Neuronal stem cell (in vitro differentiated cells): ENCODE measurements at regions not wholly inside any gene's neighbourhood (a gene's known extent, or its start where the extent isn't known, plus 50 kb on each side); places are given as distances from the start of the nearest gene placed in this dataset.

ENCODE experiments used
- DNase-seq: peaks from one replicate; pipeline ENCODE4 v3.0.0-alpha.2; 2013; ENCODE audit warnings: low spot score
- H2AFZ ChIP-seq: one replicate; pipeline ENCODE4 v1.6.1; 2013; ENCODE audit warnings: mild to moderate bottlenecking, low read length, inconsistent platforms
- H2AK5ac ChIP-seq: 2 replicates; pipeline ENCODE4 v1.6.1; 2013; ENCODE audit warnings: low read depth, mild to moderate bottlenecking, inconsistent platforms, low read length, moderate library complexity, mixed read lengths
- H2BK120ac ChIP-seq: 2 replicates; pipeline ENCODE4 v1.6.1; 2013; ENCODE audit warnings: low read depth, mild to moderate bottlenecking, inconsistent platforms, low read length, moderate library complexity, mixed read lengths
- H2BK12ac ChIP-seq: one replicate; pipeline ENCODE4 v1.6.1; 2013; ENCODE audit warnings: low read length, inconsistent platforms
- H2BK15ac ChIP-seq: 2 replicates; pipeline ENCODE4 v1.6.1; 2013; ENCODE audit warnings: mild to moderate bottlenecking, low read length, inconsistent platforms, mixed read lengths
- H2BK5ac ChIP-seq: one replicate; pipeline ENCODE4 v1.6.1; 2013; ENCODE audit warnings: inconsistent platforms, mild to moderate bottlenecking, low read length, moderate library complexity
- H3K14ac ChIP-seq: one replicate; pipeline ENCODE4 v1.6.1; 2013; ENCODE audit warnings: low read length, inconsistent platforms
- H3K18ac ChIP-seq: 2 replicates; pipeline ENCODE4 v1.6.1; 2013; ENCODE audit warnings: low read length, inconsistent platforms
- H3K23ac ChIP-seq: 2 replicates; pipeline ENCODE4 v1.6.1; 2013; ENCODE audit warnings: low read depth, mild to moderate bottlenecking, mixed read lengths, low read length, inconsistent platforms; ENCODE audit not compliant: poor library complexity
- H3K27ac ChIP-seq: replicated peaks from 3 replicates; pipeline ENCODE4 v1.5.1; 2013; ENCODE audit warnings: low read length, inconsistent platforms
- H3K27me3 ChIP-seq, 3 experiments: 2 replicates each; pipeline ENCODE4 v1.6.1; 2013; ENCODE audit warnings: low read length in 3 of 3, mild to moderate bottlenecking in 2 of 3, inconsistent platforms in 1 of 3, low read depth in 1 of 3, mixed read lengths in 1 of 3, moderate library complexity in 1 of 3; ENCODE audit not compliant: control insufficient read depth in 3 of 3, insufficient read depth in 3 of 3
- H3K36me3 ChIP-seq, 2 donors: replicated peaks in 1 of 2; 2 replicates each; pipeline ENCODE4 v1.6.1; 2013; ENCODE audit warnings: low read length in 2 of 2; ENCODE audit not compliant: control insufficient read depth in 2 of 2, insufficient read depth in 2 of 2
- H3K4ac ChIP-seq: 2 replicates; pipeline ENCODE4 v1.6.1; 2013; ENCODE audit warnings: inconsistent platforms, mild to moderate bottlenecking, low read length, moderate library complexity
- H3K4me1 ChIP-seq, 2 donors: 1 replicate in 1 of 2; 2 replicates in 1 of 2; pipeline ENCODE4 v1.6.1; 2013; ENCODE audit warnings: low read length in 2 of 2, low read depth in 1 of 2; ENCODE audit not compliant: control insufficient read depth in 2 of 2, insufficient read depth in 1 of 2
- H3K4me2 ChIP-seq: one replicate; pipeline ENCODE4 v1.6.1; 2013; ENCODE audit warnings: mild to moderate bottlenecking, low read length, inconsistent platforms; ENCODE audit not compliant: insufficient read depth, poor library complexity, severe bottlenecking
- H3K4me3 ChIP-seq, 2 donors: 2 replicates each; pipeline ENCODE4 v1.5.1; 2013; ENCODE audit warnings: low read length in 2 of 2, mild to moderate bottlenecking in 2 of 2, inconsistent platforms in 1 of 2, moderate library complexity in 1 of 2
- H3K79me1 ChIP-seq: one replicate; pipeline ENCODE4 v1.6.1; 2013; ENCODE audit warnings: low read depth, mild to moderate bottlenecking, inconsistent platforms, low read length, moderate library complexity
- H3K9ac ChIP-seq: one replicate; pipeline ENCODE4 v1.6.1; 2013; ENCODE audit warnings: mild to moderate bottlenecking, low read depth, low read length, inconsistent platforms; ENCODE audit not compliant: poor library complexity
- H3K9me3 ChIP-seq, 2 donors: replicated peaks in 1 of 2; 2 replicates each; pipeline versions ENCODE3 to v1.6.1; 2013; ENCODE audit warnings: low read length in 2 of 2, mild to moderate bottlenecking in 2 of 2, inconsistent platforms in 1 of 2, low read depth in 1 of 2, mixed read lengths in 1 of 2, moderate library complexity in 1 of 2; ENCODE audit not compliant: control insufficient read depth in 2 of 2, insufficient read depth in 1 of 2
- H4K8ac ChIP-seq: one replicate; pipeline ENCODE4 v1.6.1; 2013; ENCODE audit warnings: low read depth, mild to moderate bottlenecking, inconsistent platforms, low read length, moderate library complexity
- H4K91ac ChIP-seq: one replicate; pipeline ENCODE4 v1.6.1; 2013; ENCODE audit warnings: low read length, low read depth, mild to moderate bottlenecking, inconsistent platforms; ENCODE audit not compliant: poor library complexity
- WGBS, 2 donors: extraction: QIAGEN DNeasy Blood & Tissue Kit; methylation state at CpG; one replicate each; pipeline ENCODE4 v1.1.7; 2013; ENCODE audit warnings: missing lambda C conversion rate in 2 of 2, mixed read lengths in 1 of 2; ENCODE audit not compliant: insufficient read length in 2 of 2, insufficient replicate concordance in 1 of 2; ENCODE audit errors: extremely low coverage in 2 of 2; 5-methylcytosine and 5-hydroxymethylcytosine counted together

DNA sequence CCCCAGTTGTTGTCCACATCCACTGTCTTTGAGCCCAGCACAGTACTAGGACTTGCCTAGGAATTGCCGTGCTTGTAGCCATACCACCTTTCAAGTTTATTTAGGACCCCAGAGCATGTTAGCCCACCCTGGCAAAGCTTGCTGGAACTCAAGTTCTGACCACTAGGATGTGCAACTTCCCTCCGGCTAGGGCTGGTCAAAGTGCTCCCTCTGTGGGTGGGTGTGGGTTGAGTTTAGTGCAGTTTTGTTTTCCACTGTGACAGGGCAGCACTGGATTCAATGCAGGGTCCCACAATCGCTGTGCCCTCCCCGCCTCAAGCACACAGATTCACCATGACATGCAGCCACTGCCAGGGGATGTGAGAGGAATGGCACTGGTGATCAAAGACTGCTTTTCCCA, 96.0 kb downstream of the RASGEF1B start:
- Histone ChIP-seq H2BK120ac (no peak overlapping the region), H2BK5ac (no peak overlapping the region), H4K8ac (no peak overlapping the region), H2AK5ac (no peak overlapping the region), H3K14ac (no peak overlapping the region), H2AFZ (no peak overlapping the region), H3K79me1 (no peaks in the 10 kb centered on the region), H3K23ac (no peak overlapping the region), H3K9ac (no peak overlapping the region), H3K36me3 (no peaks in the 10 kb centered on the region), H2BK15ac (no peak overlapping the region), H3K4me3 (no peak overlapping the region), H3K27ac (no peak overlapping the region), H3K27me3 (no peaks in the 10 kb centered on the region), H3K18ac (no peak overlapping the region), H4K91ac (no peak overlapping the region), H3K9me3 (no peaks in the 10 kb centered on the region), H3K4me2 (no peak overlapping the region), H3K4me1 (no peaks in the 10 kb centered on the region), H3K4ac (no peak overlapping the region), H2BK12ac (no peak overlapping the region)
- DNase-seq, result no peak
- no CpG with 5 or more reads among the region's 4 CpGs for WGBS, 2 donors

DNA sequence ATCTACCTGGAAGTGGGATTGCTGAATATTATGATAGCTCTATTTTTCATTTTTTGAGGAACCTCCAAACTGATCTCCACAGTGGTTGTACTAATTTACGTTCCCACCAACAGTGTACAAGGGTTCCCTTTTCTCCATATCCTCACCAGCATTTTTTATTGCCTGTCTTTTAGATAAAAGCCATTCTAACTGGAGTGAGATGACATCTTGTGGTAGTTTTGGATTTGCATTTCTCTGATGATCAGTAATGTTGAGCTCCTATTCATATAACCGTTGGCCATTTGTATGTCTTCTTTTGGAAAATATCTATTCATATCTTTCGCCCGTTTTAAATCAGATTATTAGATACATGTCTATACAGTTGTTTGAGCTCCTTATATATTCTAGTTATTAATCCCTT, 101.8 kb downstream of the RASGEF1B start:
- Histone ChIP-seq H3K27me3 (no peaks in the 10 kb centered on the region), H3K9ac (no peak overlapping the region), H2BK5ac (no peak overlapping the region)

GRCh38 chr4:81366779-81367178, 104.9 kb downstream of the RASGEF1B start:
- Histone ChIP-seq H4K91ac (no peak overlapping the region), H3K9ac (no peak overlapping the region), H2AK5ac (no peak overlapping the region), H3K4me2 (no peak overlapping the region), H3K14ac (no peak overlapping the region), H3K4me3 (no peak overlapping the region), H3K36me3 (no peaks in the 10 kb centered on the region), H2BK120ac (no peak overlapping the region), H3K79me1 (no peaks in the 10 kb centered on the region), H3K27ac (no peak overlapping the region), H3K27me3 (no peaks in the 10 kb centered on the region), H3K4me1 (no peaks in the 10 kb centered on the region), H4K8ac (no peak overlapping the region), H3K23ac (no peak overlapping the region), H3K18ac (no peak overlapping the region), H2BK12ac (no peak overlapping the region), H2AFZ (no peak overlapping the region), H3K4ac (no peak overlapping the region), H3K9me3 (no peaks in the 10 kb centered on the region), H2BK5ac (no peak overlapping the region), H2BK15ac (no peak overlapping the region)
- no peak for DNase-seq
- WGBS, 2 donors, result no CpG with 5 or more reads among the region's 4 CpGs

More for the DNA sequence above, 101.8 kb downstream of the RASGEF1B start:
- H3K9me3 ChIP-seq, result no peaks in the 10 kb centered on the region
- no peak overlapping the region for H3K4me2 ChIP-seq
- H2BK15ac ChIP-seq, result no peak overlapping the region
- H4K8ac ChIP-seq, result no peak overlapping the region
- H4K91ac ChIP-seq, result no peak overlapping the region
- H3K18ac ChIP-seq, result no peak overlapping the region
- no peaks in the 10 kb centered on the region for H3K4me1 ChIP-seq
- no peak overlapping the region for H2AK5ac ChIP-seq
- H3K36me3 ChIP-seq, result no peaks in the 10 kb centered on the region
- WGBS, 2 donors, result no CpG with 5 or more reads among the region's 4 CpGs
- no peak overlapping the region for H3K23ac ChIP-seq
- H3K14ac ChIP-seq, result no peak overlapping the region
- no peak overlapping the region for H3K4ac ChIP-seq
- H3K79me1 ChIP-seq, result no peaks in the 10 kb centered on the region
- H2AFZ ChIP-seq, result no peak overlapping the region
- no peak for DNase-seq
- no peak overlapping the region for H3K4me3 ChIP-seq
- no peak overlapping the region for H2BK120ac ChIP-seq
- no peak overlapping the region for H2BK12ac ChIP-seq
- H3K27ac ChIP-seq, result no peak overlapping the region

DNA sequence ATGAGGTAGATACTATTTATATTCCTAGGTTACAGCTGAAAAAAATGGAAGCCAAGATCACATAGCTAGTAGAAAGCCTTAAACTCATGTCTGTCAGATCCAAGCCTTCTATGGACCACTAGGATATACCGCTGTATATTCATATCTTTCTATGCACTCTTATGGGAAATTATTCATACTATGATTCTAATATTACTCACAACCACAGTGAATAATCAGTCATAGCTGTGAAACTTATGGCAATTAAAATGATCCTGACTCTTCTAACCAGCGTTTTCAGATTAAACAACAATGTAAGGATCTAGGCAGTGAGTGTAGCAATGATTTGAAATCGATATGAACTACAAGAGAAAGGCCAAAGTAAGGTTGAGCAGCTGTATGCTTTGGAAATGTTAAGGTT, 111.0 kb downstream of the RASGEF1B start:
- Histone ChIP-seq H3K9me3 (no peaks in the 10 kb centered on the region), H3K4me2 (no peak overlapping the region), H3K4me1 (no peaks in the 10 kb centered on the region), H3K4ac (no peak overlapping the region), H3K27ac (no peak overlapping the region), H3K27me3 (no peaks in the 10 kb centered on the region), H2BK15ac (no peak overlapping the region), H3K18ac (no peak overlapping the region), H3K79me1 (no peaks in the 10 kb centered on the region), H3K14ac (no peak overlapping the region), H3K36me3 (no peaks in the 10 kb centered on the region), H4K8ac (no peak overlapping the region), H2AK5ac (no peak overlapping the region), H2AFZ (no peak overlapping the region), H2BK12ac (no peak overlapping the region), H3K9ac (no peak overlapping the region), H2BK5ac (no peak overlapping the region), H3K4me3 (no peak overlapping the region), H2BK120ac (no peak overlapping the region), H4K91ac (no peak overlapping the region), H3K23ac (no peak overlapping the region)
- WGBS, 2 donors, result no CpG with 5 or more reads among the region's 3 CpGs
- DNase-seq, result no peak
